RWPE1 (cell line): ENCODE measurements at regions not wholly inside any gene's neighbourhood (a gene's known extent, or its start where the extent isn't known, plus 50 kb on each side); places are given as distances from the start of the nearest gene placed in this dataset.

ENCODE experiments used
- CTCF ChIA-PET: fragments of 350-600 bp; sonication (Branson Sonifier 250); formaldehyde crosslinking; extraction: SDS; loops from one replicate; lab custom pipeline; 2021; lab: Yijun Ruan, JAX
- POLR2A ChIA-PET: fragments of 400-600 bp; formaldehyde crosslinking; extraction: SDS; loops from one replicate; lab custom pipeline; 2020; ENCODE audit warnings: antibody characterized with exemption; ENCODE audit not compliant: low non-redundant PET; lab: Yijun Ruan, JAX
- DNase-seq: peaks from one replicate; pipeline ENCODE4 v3.0.0; 2012; ENCODE audit warnings: low spot score
- H3K27ac ChIP-seq: fragments of 450-650 bp; 2 replicates; pipeline ENCODE4 v1.5.1; 2017
- CTCF ChIP-seq: fragments of 450-650 bp; conservative IDR thresholded peaks from 2 replicates; pipeline ENCODE4 v1.5.1; 2017; ENCODE audit warnings: low read depth, mild to moderate bottlenecking

GRCh38 chr5:107217721-107218130 is 453.0 kb downstream of the EFNA5 start:
- ChIA-PET CTCF (no interaction called here), POLR2A (no interaction called here)
- no peak for TF ChIP-seq CTCF
- no peak overlapping the region for H3K27ac ChIP-seq
- peak; percentile 79 for DNase-seq

- no peak overlapping the region for H3K27ac ChIP-seq
- POLR2A ChIA-PET: no interaction called here
- no peak for DNase-seq
- no peak for TF ChIP-seq CTCF
- CTCF ChIA-PET: interaction anchor here (0.6 kb wide), 1 partner anchor 191 kb away, joined by 3 read pairs; no protein-coding TSS in a partner anchor
Observed at GRCh38 chr5:107216587-107216986, 454.1 kb downstream of the EFNA5 start.

GRCh38 chr5:107215611-107216010 is 455.1 kb downstream of the EFNA5 start:
- POLR2A ChIA-PET: no interaction called here
- no peak for TF ChIP-seq CTCF
- DNase-seq: no peak
- CTCF ChIA-PET: no interaction called here
- no peak overlapping the region for H3K27ac ChIP-seq

GRCh38 chr5:107213025-107213424 is 457.7 kb downstream of the EFNA5 start:
- H3K27ac ChIP-seq: no peak overlapping the region
- CTCF ChIA-PET: no interaction called here
- no peak for DNase-seq
- POLR2A ChIA-PET: no interaction called here
- no peak for TF ChIP-seq CTCF

GRCh38 chr5:107211630-107212029 is 459.1 kb downstream of the EFNA5 start:
- TF ChIP-seq CTCF: no peak
- ChIA-PET POLR2A (no interaction called here), CTCF (no interaction called here)
- DNase-seq: no peak
- no peak overlapping the region for H3K27ac ChIP-seq

- no peak for DNase-seq
- CTCF ChIA-PET: no interaction called here
- no peak for TF ChIP-seq CTCF
- no peak overlapping the region for H3K27ac ChIP-seq
- POLR2A ChIA-PET: no interaction called here
Observed at GRCh38 chr5:107208867-107209266, 461.9 kb downstream of the EFNA5 start.

- TF ChIP-seq CTCF: no peak
- CTCF ChIA-PET: no interaction called here
- H3K27ac ChIP-seq: no peak overlapping the region
- DNase-seq: no peak
- POLR2A ChIA-PET: no interaction called here
Observed at GRCh38 chr5:107204413-107204812, 466.3 kb downstream of the EFNA5 start.
